Activated CD8-positive, alpha-beta T cell treated with anti-CD3 and anti-CD28 coated beads for 36 hours (primary cell): ENCODE measurements at regions not wholly inside any gene's neighbourhood (a gene's known extent, or its start where the extent isn't known, plus 50 kb on each side); places are given as distances from the start of the nearest gene placed in this dataset.
"Not testable (repeated sequence)": the region's sequence is repeated elsewhere in the genome, so short reads cannot be mapped to it uniquely, and the experiment has no call there.

Experiments used
- ATAC-seq: fragments of 200-7000 bp; cut with Tn5 transposase; one replicate; pipeline ENCODE4 v1.10.0; 2021; ENCODE audit warnings: mild to moderate bottlenecking, moderate library complexity
- CTCF ChIA-PET: fragments of 350-600 bp; sonication (Branson Sonifier 250); formaldehyde crosslinking; loops from one replicate; lab custom pipeline; 2021; ENCODE audit warnings: antibody characterized with exemption; lab: Charles Lee
- POLR2A ChIA-PET: fragments of 350-600 bp; sonication (Branson Sonifier 250); formaldehyde crosslinking; loops from one replicate; lab custom pipeline; 2021; ENCODE audit warnings: antibody characterized with exemption; lab: Charles Lee
- DNase-seq: peaks from one replicate; pipeline ENCODE4 v3.0.0-alpha.2; 2020
- H3K27ac Mint-ChIP-seq: one replicate; pipeline ENCODE4 v1.8.0; 2021; ENCODE audit warnings: mild to moderate bottlenecking, mixed read lengths
- H3K27me3 Mint-ChIP-seq: one replicate; pipeline ENCODE4 v1.8.0; 2021; ENCODE audit warnings: mixed read lengths
- H3K36me3 Mint-ChIP-seq: one replicate; pipeline ENCODE4 v1.8.0; 2021; ENCODE audit warnings: low read depth, mixed read lengths
- H3K4me1 Mint-ChIP-seq: one replicate; pipeline ENCODE4 v1.8.0; 2021; ENCODE audit warnings: low read depth, mixed read lengths
- H3K4me3 Mint-ChIP-seq: one replicate; pipeline ENCODE4 v1.8.0; 2021; ENCODE audit warnings: mild to moderate bottlenecking, moderate library complexity, mixed read lengths
- H3K9me3 Mint-ChIP-seq: one replicate; pipeline ENCODE4 v1.8.0; 2021; ENCODE audit warnings: mixed read lengths
- CTCF ChIP-seq: fragments of 200-600 bp; IDR thresholded peaks from one replicate; pipeline ENCODE4 v1.8.0; 2022; ENCODE audit warnings: antibody characterized with exemption, mild to moderate bottlenecking
- intact Hi-C: fragments of 100-400 bp; cut with micrococcal nuclease; formaldehyde crosslinking; loops from one replicate; pipeline ENCODE4 v1.10.0; 2022

DNA sequence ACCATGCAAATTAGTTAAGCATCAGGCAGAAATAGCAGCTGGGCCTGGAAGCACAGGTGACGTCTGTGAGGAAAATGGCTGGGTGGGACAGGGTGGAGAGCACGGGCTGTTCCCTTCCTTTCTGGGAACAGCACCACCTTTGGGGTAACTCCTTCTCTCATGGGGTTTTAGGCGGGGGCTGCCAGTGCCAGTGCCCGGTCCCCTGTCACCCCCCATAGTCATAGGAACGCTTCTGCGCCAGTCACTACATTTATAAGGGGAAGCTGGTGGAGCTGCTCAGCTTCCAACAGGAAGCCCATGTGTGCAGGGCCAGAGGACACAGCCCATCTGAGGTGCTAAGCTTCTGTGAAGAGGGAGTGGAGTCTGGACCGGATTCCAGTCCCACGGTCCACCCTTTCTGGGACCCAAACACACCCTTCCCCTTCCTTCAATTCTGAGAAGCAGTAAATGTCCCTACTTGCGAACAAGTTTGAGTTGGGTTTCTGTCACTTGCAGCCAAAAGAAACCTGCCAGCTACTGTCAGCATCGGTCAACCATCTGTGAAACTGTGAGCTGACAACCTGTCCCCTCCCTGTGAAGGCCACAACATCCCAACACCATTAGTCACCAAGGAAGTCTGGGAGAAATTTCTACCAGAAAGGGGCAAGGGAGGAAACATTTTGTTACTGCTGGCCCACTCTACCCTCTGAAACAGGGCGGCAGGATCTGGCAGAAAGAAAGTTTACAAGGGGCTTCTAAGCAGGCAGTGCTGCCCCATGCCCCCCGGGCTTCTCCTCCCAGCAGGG lies 86.0 kb upstream of the AMZ2 start:
- intact Hi-C loops: no loop called here
- no peaks in the 10 kb centered on the region for H3K27me3 Mint-ChIP-seq
- ChIA-PET POLR2A (no interaction called here), CTCF (no interaction called here)
- no peak for TF ChIP-seq CTCF
- ATAC-seq: no peak
- no peak overlapping the region for H3K4me3 Mint-ChIP-seq
- no peak overlapping the region for H3K27ac Mint-ChIP-seq
- no peak for DNase-seq
- peaks cover 2% of the 10 kb centered on the region for H3K4me1 Mint-ChIP-seq
- no peaks in the 10 kb centered on the region for H3K36me3 Mint-ChIP-seq
- H3K9me3 Mint-ChIP-seq: no peaks in the 10 kb centered on the region

DNA sequence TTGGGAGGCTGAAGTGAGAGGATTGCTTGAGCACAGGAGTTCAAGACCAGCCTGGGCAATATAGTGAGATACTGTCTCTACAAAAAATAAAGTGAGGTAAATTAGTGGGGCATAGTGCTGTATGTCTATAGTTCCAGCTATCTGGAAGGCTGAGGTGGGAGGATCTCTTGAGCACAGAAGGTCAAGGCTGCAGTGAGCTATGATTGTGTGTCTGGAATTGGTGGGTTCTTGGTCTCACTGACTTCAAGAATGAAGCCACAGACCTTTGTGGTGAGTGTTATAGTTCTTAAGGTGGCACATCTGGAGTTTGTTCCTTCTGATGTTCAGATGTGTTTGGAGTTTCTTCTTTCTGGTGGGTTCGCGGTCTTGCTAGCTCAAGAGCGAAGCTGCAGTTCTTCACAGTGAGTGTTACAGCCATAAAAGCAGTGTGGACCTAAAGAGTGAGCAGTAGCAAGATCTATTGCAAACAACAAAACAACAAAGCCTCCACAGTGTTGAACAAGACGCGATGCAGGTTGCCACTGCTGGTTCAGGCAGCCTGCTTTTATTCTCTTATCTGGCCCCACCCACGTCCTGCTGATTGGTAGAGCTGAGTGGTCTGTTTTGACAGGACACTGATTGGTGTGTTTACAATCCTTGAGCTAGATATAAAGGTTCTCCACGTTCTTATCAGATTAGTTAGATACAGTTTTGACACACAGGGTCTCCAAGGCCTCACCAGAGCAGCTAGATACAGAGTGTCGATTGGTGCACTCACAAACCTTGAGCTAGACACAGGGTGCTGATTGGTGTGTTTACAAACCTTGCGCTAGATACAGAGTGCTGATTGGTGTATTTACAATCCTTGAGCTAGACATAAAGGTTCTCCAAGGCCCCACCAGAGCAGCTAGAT lies 79.3 kb upstream of the AMZ2 start:
- H3K36me3 Mint-ChIP-seq, H3K4me3 Mint-ChIP-seq, H3K9me3 Mint-ChIP-seq, H3K27me3 Mint-ChIP-seq: not testable (repeated sequence)
- peaks cover 23% of the 10 kb centered on the region for H3K4me1 Mint-ChIP-seq
- intact Hi-C loops: loop anchor here (5.0 kb wide), 1 partner anchor 34 kb away; no protein-coding TSS in a partner anchor
- DNase-seq (peak; percentile 48), ATAC-seq (peak; percentile 50)
- POLR2A ChIA-PET: interaction anchor here (0.8 kb wide), 3 partner anchors 9 to 19 kb away, joined by 3 to 4 read pairs (median 3); no protein-coding TSS in a partner anchor
- CTCF ChIA-PET: interaction anchor here (0.7 to 3.4 kb wide), 10 partner anchors 11 to 294 kb away, joined by 3 to 18 read pairs (median 3); no protein-coding TSS in a partner anchor
- H3K27ac Mint-ChIP-seq: peak overlapping the region; percentile 0

DNA sequence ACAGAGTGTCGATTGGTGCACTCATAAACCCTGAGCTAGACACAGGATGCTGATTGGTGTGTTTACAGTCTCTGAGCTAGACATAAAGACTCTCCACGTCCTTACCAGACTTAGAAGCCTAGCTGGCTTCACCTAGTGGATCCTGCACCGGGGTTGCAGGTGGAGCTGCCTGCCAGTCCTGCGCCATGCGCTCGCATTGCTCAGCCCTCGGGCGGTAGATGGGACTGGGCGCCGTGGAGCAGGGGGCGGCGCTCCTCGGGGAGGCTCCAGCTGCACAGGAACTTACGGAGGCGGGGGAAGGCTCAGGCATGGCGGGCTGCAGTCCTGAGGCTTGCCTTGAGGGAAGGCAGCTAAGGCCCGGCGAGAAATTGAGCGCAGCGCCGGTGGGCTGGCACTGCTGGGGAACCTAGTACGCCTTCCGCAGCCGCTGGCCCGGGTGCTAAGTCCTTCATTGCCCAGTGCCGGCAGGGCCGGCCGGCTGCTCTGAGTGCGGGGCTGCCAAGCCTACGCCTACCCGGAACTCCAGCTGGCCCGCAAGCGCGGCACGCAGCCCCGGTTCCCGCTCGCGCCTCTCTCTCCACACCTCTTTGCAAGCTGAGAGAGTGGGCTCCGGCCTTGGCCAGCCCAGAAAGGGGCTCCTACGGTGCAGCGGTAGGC lies 78.5 kb upstream of the AMZ2 start:
- ATAC-seq, H3K27me3 Mint-ChIP-seq, H3K36me3 Mint-ChIP-seq, H3K4me3 Mint-ChIP-seq, H3K27ac Mint-ChIP-seq, DNase-seq, H3K9me3 Mint-ChIP-seq, POLR2A ChIA-PET: not testable (repeated sequence)
- CTCF ChIA-PET: interaction anchor here (0.7 to 3.4 kb wide), 7 partner anchors 12 to 268 kb away, joined by 3 to 18 read pairs (median 3); no protein-coding TSS in a partner anchor
- peaks cover 23% of the 10 kb centered on the region for H3K4me1 Mint-ChIP-seq
- intact Hi-C loops: loop anchor here (5.0 kb wide), 1 partner anchor 33 kb away; no protein-coding TSS in a partner anchor

DNA sequence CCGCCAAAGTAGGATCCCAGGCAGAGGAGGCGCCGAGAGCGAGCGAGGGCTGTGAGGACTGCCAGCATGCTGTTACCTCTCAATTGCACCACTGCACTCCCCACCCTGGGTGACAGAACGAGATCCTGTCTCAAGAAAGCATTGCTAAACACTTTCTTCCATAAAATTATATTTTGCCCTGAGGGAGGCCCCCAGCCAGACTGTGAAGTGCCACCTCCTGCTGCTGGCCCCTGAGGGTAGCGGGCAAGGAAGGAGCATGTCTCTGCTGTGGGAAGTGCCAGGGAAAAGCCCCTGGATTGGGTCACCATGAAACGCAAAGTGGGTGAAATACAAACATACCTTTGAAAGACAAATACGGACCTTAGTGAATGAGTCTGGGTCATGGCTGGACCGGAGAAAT lies 78.0 kb upstream of the AMZ2 start:
- ATAC-seq: no peak
- no peak overlapping the region for H3K4me3 Mint-ChIP-seq

GRCh38 chr17:68170246-68170645 lies 77.6 kb upstream of the AMZ2 start:
- POLR2A ChIA-PET: no interaction called here
- intact Hi-C loops: loop anchor here (10.0 kb wide), 1 partner anchor 265 kb away; no protein-coding TSS in a partner anchor
- ATAC-seq: no peak
- peaks cover 20% of the 10 kb centered on the region for H3K4me1 Mint-ChIP-seq
- no peaks in the 10 kb centered on the region for H3K36me3 Mint-ChIP-seq
- no peak for TF ChIP-seq CTCF
- H3K27ac Mint-ChIP-seq: no peak overlapping the region
- peaks cover 3% of the 10 kb centered on the region for H3K27me3 Mint-ChIP-seq
- no peak overlapping the region for H3K4me3 Mint-ChIP-seq
- no peak for DNase-seq
- CTCF ChIA-PET: no interaction called here
- no peaks in the 10 kb centered on the region for H3K9me3 Mint-ChIP-seq

More for the DNA sequence above, 78.0 kb upstream of the AMZ2 start:
- ChIA-PET CTCF (interaction anchor here (1.0 kb wide), 1 partner anchor 13 kb away, joined by 4 read pairs; no protein-coding TSS in a partner anchor), POLR2A (no interaction called here)
- DNase-seq: no peak
- no peak for TF ChIP-seq CTCF
- Mint-ChIP-seq H3K4me1 (peaks cover 23% of the 10 kb centered on the region), H3K9me3 (no peaks in the 10 kb centered on the region), H3K36me3 (no peaks in the 10 kb centered on the region), H3K27me3 (peaks cover 3% of the 10 kb centered on the region), H3K27ac (no peak overlapping the region)
- intact Hi-C loops: loop anchor here (5.0 to 10.0 kb wide), 2 partner anchors 32 to 265 kb away; no protein-coding TSS in a partner anchor
